RKO (cell line): ENCODE measurements at regions not wholly inside any gene's neighbourhood (a gene's known extent, or its start where the extent isn't known, plus 50 kb on each side); places are given as distances from the start of the nearest gene placed in this dataset.

ENCODE experiments used
- DNase-seq: peaks from one replicate; pipeline ENCODE4 v3.0.0-alpha.2; 2016; ENCODE audit warnings: low spot score

GRCh38 chr12:29879606-29880308, 96.0 kb upstream of the TMTC1 start:
- DNase-seq: no peak

GRCh38 chr12:29869946-29870345, 86.2 kb upstream of the TMTC1 start:
- DNase-seq: no peak

- DNase-seq: no peak
Measured at GRCh38 chr12:29867823-29868222, 84.1 kb upstream of the TMTC1 start.

- DNase-seq: no peak
Measured at GRCh38 chr12:29863665-29864064, 79.9 kb upstream of the TMTC1 start.

- DNase-seq: no peak
Measured at GRCh38 chr12:29858270-29858786, 74.6 kb upstream of the TMTC1 start.

- no peak for DNase-seq
Measured at GRCh38 chr12:29847246-29847645, 63.5 kb upstream of the TMTC1 start.

GRCh38 chr12:29844667-29845066, 60.9 kb upstream of the TMTC1 start:
- DNase-seq: no peak

GRCh38 chr12:29843036-29843435, 59.3 kb upstream of the TMTC1 start:
- no peak for DNase-seq

- no peak for DNase-seq
Measured at GRCh38 chr12:29838768-29839167, 55.0 kb upstream of the TMTC1 start.
